Activated CD4-positive, alpha-beta memory T cell treated with anti-CD3 and anti-CD28 coated beads for 36 hours (primary cell): ENCODE measurements at regions not wholly inside any gene's neighbourhood (a gene's known extent, or its start where the extent isn't known, plus 50 kb on each side); places are given as distances from the start of the nearest gene placed in this dataset.

ENCODE experiments used
- CTCF ChIA-PET: fragments of 350-600 bp; sonication (Branson Sonifier 250); formaldehyde crosslinking; loops from one replicate; lab custom pipeline; 2021; ENCODE audit warnings: antibody characterized with exemption, inconsistent platforms; lab: Charles Lee
- POLR2A ChIA-PET: fragments of 350-600 bp; sonication (Branson Sonifier 250); formaldehyde crosslinking; loops from one replicate; lab custom pipeline; 2021; ENCODE audit warnings: antibody characterized with exemption; lab: Charles Lee
- DNase-seq: peaks from one replicate; pipeline ENCODE4 v3.0.0-alpha.2; 2020
- H3K27ac Mint-ChIP-seq: one replicate; pipeline ENCODE4 v1.8.0; 2021; ENCODE audit warnings: mixed read lengths
- H3K27me3 Mint-ChIP-seq: one replicate; pipeline ENCODE4 v1.8.0; 2021; ENCODE audit warnings: mixed read lengths
- H3K36me3 Mint-ChIP-seq: one replicate; pipeline ENCODE4 v1.8.0; 2021; ENCODE audit warnings: mixed read lengths
- H3K4me1 Mint-ChIP-seq: one replicate; pipeline ENCODE4 v1.8.0; 2021; ENCODE audit warnings: low read depth, mixed read lengths
- H3K4me3 Mint-ChIP-seq: one replicate; pipeline ENCODE4 v1.8.0; 2021; ENCODE audit warnings: mild to moderate bottlenecking, mixed read lengths
- H3K9me3 Mint-ChIP-seq: one replicate; pipeline ENCODE4 v1.8.0; 2021; ENCODE audit warnings: mixed read lengths
- intact Hi-C: fragments of 100-400 bp; cut with micrococcal nuclease; formaldehyde crosslinking; loops from one replicate; pipeline ENCODE4 v1.15.1; 2023

- Mint-ChIP-seq H3K4me3 (no peak overlapping the region), H3K27me3 (no peaks in the 10 kb centered on the region), H3K9me3 (peaks cover 9% of the 10 kb centered on the region), H3K36me3 (no peaks in the 10 kb centered on the region), H3K4me1 (no peaks in the 10 kb centered on the region), H3K27ac (no peak overlapping the region)
- intact Hi-C loops: no loop called here
- DNase-seq: no peak
- CTCF ChIA-PET: no interaction called here
- POLR2A ChIA-PET: no interaction called here
Observed at GRCh38 chr12:61412201-61412600, 848.0 kb upstream of the USP15 start.

DNA sequence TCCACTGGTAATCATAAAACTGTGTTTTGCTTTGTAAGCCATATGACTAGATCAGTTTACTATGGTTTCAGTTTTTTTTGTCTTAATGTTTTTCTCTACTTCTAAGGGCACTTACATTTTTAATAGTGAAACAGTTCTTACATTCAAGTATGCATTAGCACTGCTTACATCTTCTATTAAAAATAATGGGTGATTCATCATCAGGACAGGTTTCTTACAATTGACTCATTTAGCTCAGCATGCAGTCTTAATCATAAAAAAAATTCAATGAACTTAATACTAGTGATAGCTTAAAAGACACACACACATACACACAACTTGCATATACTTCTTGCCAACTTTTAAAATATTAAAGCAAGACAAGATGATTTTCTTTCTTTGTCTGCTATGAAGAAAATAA lies 845.7 kb upstream of the USP15 start:
- ChIA-PET CTCF (no interaction called here), POLR2A (no interaction called here)
- Mint-ChIP-seq H3K27me3 (no peaks in the 10 kb centered on the region), H3K27ac (no peak overlapping the region), H3K4me3 (no peak overlapping the region), H3K36me3 (no peaks in the 10 kb centered on the region), H3K4me1 (no peaks in the 10 kb centered on the region), H3K9me3 (peaks cover 7% of the 10 kb centered on the region)
- intact Hi-C loops: no loop called here
- no peak for DNase-seq

GRCh38 chr12:61422786-61423185 lies 837.4 kb upstream of the USP15 start:
- POLR2A ChIA-PET: no interaction called here
- no peak overlapping the region for H3K27ac Mint-ChIP-seq
- CTCF ChIA-PET: no interaction called here

GRCh38 chr12:61452076-61452475 lies 808.1 kb upstream of the USP15 start:
- Mint-ChIP-seq H3K27me3 (no peaks in the 10 kb centered on the region), H3K36me3 (no peaks in the 10 kb centered on the region), H3K4me1 (no peaks in the 10 kb centered on the region), H3K4me3 (no peak overlapping the region), H3K27ac (no peak overlapping the region), H3K9me3 (peaks cover 2% of the 10 kb centered on the region)
- POLR2A ChIA-PET: no interaction called here
- CTCF ChIA-PET: no interaction called here
- intact Hi-C loops: no loop called here
- DNase-seq: no peak

More at GRCh38 chr12:61422786-61423185, 837.4 kb upstream of the USP15 start:
- Mint-ChIP-seq H3K27me3 (no peaks in the 10 kb centered on the region), H3K4me1 (no peaks in the 10 kb centered on the region), H3K36me3 (no peaks in the 10 kb centered on the region), H3K4me3 (no peak overlapping the region), H3K9me3 (peaks cover 20% of the 10 kb centered on the region)
- intact Hi-C loops: no loop called here
- DNase-seq: no peak

- no peak overlapping the region for H3K27ac Mint-ChIP-seq
- H3K36me3 Mint-ChIP-seq: no peaks in the 10 kb centered on the region
- no peaks in the 10 kb centered on the region for H3K4me1 Mint-ChIP-seq
- H3K9me3 Mint-ChIP-seq: peaks cover 12% of the 10 kb centered on the region
- POLR2A ChIA-PET: no interaction called here
- no peak for DNase-seq
- intact Hi-C loops: no loop called here
- no peaks in the 10 kb centered on the region for H3K27me3 Mint-ChIP-seq
- CTCF ChIA-PET: no interaction called here
- H3K4me3 Mint-ChIP-seq: no peak overlapping the region
Observed at GRCh38 chr12:61487728-61488127, 772.5 kb upstream of the USP15 start.

DNA sequence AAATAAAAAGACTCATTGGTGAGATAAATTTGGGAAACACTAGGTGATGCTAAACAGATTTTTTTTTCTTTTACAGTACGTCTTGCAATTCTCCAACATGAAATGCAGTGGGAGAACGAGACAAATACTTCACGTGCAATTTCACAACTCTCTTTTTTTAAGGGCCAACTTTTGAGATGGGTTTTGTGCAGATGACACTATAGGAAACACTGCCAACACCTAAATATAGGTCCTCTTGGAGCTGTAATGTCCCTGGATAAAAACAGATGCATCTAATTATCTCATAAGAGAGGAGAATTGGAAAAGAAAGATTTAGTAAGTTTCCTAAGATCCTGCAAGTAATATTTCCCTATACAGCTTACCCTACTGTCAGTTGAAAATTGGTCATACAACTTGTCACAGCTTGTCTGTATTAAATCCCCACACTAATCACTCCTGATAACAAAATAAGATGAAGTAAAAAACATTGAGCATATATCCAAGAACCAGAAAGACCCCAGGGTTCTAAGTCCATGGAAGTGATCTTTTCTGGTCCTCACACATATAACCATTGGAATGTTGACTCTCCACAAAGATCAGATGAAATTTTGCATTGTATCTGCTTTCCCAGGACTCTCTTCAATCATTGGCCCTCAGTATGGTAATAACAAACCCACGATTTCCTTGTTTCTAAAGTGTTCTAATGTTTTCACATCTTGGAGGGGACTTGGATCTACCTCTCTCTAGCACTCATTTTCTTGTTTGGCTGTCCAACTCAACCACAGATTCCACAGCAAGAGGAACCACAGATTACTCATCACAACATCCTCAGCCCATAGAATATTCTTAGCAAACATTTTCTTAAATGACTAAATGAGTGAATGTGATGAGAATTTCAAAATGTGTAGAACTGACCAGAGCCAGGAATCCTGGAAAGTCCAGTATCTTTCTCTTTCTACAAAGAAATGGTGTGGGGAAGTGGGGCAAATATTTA lies 769.4 kb upstream of the USP15 start:
- Mint-ChIP-seq H3K36me3 (no peaks in the 10 kb centered on the region), H3K27ac (no peak overlapping the region), H3K9me3 (no peaks in the 10 kb centered on the region), H3K27me3 (no peaks in the 10 kb centered on the region), H3K4me3 (no peak overlapping the region), H3K4me1 (no peaks in the 10 kb centered on the region)
- intact Hi-C loops: no loop called here
- ChIA-PET POLR2A (no interaction called here), CTCF (no interaction called here)
- no peak for DNase-seq

DNA sequence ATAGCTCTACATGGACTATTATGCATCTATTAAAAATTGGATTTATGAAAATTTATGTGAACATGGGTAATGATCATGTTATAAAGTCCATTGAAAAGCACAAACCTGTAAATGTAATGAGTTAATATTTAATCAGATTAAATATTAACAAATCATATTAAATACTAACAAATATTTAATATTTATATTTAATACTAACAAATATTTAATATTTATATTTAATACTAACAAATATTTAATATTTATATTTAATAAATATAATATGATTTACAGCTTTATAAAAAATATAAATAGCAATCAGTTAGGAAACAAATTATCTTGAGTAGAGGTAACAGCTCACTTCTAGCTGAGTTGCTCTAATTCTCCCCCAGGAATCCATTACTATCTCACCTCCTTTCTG lies 758.0 kb upstream of the USP15 start:
- H3K4me1 Mint-ChIP-seq: no peaks in the 10 kb centered on the region
- intact Hi-C loops: no loop called here
- POLR2A ChIA-PET: no interaction called here

DNA sequence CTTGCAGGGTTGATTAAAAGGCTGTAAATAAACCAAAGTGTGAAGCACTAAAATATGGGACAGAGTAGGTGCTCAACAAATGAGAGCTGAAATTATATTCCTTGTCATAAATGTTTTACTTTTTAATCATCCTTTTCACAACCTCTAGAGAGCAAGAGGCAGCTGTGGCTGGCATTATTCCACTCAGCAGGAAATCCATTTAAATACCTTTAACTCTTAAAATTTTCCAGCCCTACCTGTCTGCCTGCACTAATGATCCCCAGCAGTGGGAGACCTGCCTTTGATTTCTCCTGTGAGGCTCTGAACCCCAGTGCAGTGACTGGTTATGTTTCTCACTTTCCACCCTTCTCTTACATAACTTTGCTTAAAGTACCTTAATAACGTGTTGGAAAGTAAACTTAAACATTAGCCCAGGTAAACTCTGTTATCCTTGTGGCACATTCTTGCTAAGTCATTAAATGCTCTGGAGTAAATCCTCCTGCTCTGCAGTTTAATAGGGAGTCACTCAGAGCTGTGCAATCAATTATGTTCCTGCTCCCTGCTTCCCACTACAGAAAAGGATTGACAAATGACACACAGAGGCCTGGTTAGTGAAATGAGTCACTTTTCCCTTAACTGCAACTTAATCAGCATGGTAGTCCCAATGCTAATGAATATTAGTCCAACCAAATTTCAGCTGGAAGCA lies 755.7 kb upstream of the USP15 start:
- POLR2A ChIA-PET: no interaction called here
- Mint-ChIP-seq H3K27me3 (no peaks in the 10 kb centered on the region), H3K9me3 (peaks cover 5% of the 10 kb centered on the region), H3K27ac (no peak overlapping the region), H3K36me3 (no peaks in the 10 kb centered on the region), H3K4me3 (no peak overlapping the region), H3K4me1 (no peaks in the 10 kb centered on the region)
- DNase-seq: no peak
- intact Hi-C loops: no loop called here
- CTCF ChIA-PET: no interaction called here

More for the DNA sequence above, 758.0 kb upstream of the USP15 start:
- Mint-ChIP-seq H3K36me3 (no peaks in the 10 kb centered on the region), H3K27me3 (no peaks in the 10 kb centered on the region), H3K9me3 (peaks cover 5% of the 10 kb centered on the region), H3K27ac (no peak overlapping the region), H3K4me3 (no peak overlapping the region)
- CTCF ChIA-PET: no interaction called here
- DNase-seq: no peak

DNA sequence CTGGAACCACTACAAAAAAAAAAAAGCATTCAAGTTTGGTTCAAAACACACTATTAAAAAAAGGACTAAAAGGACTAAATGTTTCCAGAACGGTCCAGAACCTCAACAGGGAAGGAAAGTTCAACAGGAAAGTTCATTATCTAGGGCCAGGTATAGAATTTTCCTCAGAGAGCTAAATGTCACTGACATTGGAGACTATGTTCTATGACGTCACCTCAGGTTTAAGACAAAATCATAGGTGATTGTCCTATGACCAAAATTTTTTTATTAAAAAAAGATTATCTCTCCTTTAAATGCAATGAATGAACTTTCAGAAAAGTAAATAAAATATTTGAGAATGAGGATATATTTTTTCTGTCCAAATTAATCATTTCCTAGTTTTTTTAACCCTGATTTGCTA lies 746.7 kb upstream of the USP15 start:
- H3K9me3 Mint-ChIP-seq: no peaks in the 10 kb centered on the region
- ChIA-PET CTCF (no interaction called here), POLR2A (no interaction called here)
- DNase-seq: no peak
- intact Hi-C loops: no loop called here
- no peaks in the 10 kb centered on the region for H3K4me1 Mint-ChIP-seq
- no peak overlapping the region for H3K4me3 Mint-ChIP-seq
- no peaks in the 10 kb centered on the region for H3K27me3 Mint-ChIP-seq
- no peak overlapping the region for H3K27ac Mint-ChIP-seq
- no peaks in the 10 kb centered on the region for H3K36me3 Mint-ChIP-seq

DNA sequence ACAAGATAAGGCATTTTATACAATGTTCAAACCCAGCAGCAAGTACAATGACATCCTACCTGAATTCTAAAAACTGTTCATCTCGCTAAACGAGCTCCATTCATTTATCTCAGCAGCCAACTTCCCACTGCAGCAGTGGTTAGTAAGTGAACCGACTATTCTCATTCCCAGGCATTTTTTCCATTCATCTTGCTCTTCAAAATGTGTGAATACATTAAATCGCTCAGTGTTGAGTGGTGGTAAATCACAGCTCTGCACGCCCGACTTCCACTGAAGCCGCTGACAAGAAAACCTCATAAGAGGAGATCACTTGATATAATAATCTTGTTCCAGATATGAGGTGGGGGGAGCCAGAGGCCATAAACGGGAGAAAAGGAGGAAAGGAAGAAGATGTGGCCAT lies 746.2 kb upstream of the USP15 start:
- Mint-ChIP-seq H3K27ac (no peak overlapping the region), H3K27me3 (no peaks in the 10 kb centered on the region), H3K4me3 (no peak overlapping the region), H3K36me3 (no peaks in the 10 kb centered on the region), H3K4me1 (no peaks in the 10 kb centered on the region), H3K9me3 (no peaks in the 10 kb centered on the region)
- DNase-seq: no peak
- POLR2A ChIA-PET: no interaction called here
- CTCF ChIA-PET: no interaction called here
- intact Hi-C loops: no loop called here

- no peak overlapping the region for H3K4me3 Mint-ChIP-seq
- H3K9me3 Mint-ChIP-seq: no peaks in the 10 kb centered on the region
- H3K36me3 Mint-ChIP-seq: no peaks in the 10 kb centered on the region
- H3K4me1 Mint-ChIP-seq: no peaks in the 10 kb centered on the region
- CTCF ChIA-PET: no interaction called here
- no peak for DNase-seq
- POLR2A ChIA-PET: no interaction called here
- intact Hi-C loops: no loop called here
- H3K27ac Mint-ChIP-seq: no peak overlapping the region
- no peaks in the 10 kb centered on the region for H3K27me3 Mint-ChIP-seq
Observed at GRCh38 chr12:61521258-61521657, 738.9 kb upstream of the USP15 start.

- H3K4me3 Mint-ChIP-seq: no peak overlapping the region
- intact Hi-C loops: no loop called here
- H3K27ac Mint-ChIP-seq: no peak overlapping the region
- no peak for DNase-seq
- H3K36me3 Mint-ChIP-seq: no peaks in the 10 kb centered on the region
- POLR2A ChIA-PET: no interaction called here
- H3K27me3 Mint-ChIP-seq: no peaks in the 10 kb centered on the region
- H3K4me1 Mint-ChIP-seq: no peaks in the 10 kb centered on the region
- CTCF ChIA-PET: no interaction called here
- H3K9me3 Mint-ChIP-seq: no peaks in the 10 kb centered on the region
Observed at GRCh38 chr12:61523276-61523992, 736.8 kb upstream of the USP15 start.
